ENCODE measurements at regions not wholly inside any gene's neighbourhood (a gene's known extent, or its start where the extent isn't known, plus 50 kb on each side); places are given as distances from the start of the nearest gene placed in this dataset.

- no peak for DNase-seq
- peak overlapping the region in 1 of 5 donors; percentile 39 for H3K27ac ChIP-seq
Measured at GRCh38 chr2:193518041-193518817, 1323.5 kb upstream of the TMEFF2 start.

GRCh38 chr2:193517615-193518014 is 1322.9 kb upstream of the TMEFF2 start:
- 28 to 44% (median 37%) methylated on average over 1 of the region's 1 CpG for WGBS, 5 donors
- no peaks in the 10 kb centered on the region for H3K36me3 ChIP-seq

More at GRCh38 chr2:193518041-193518817, 1323.5 kb upstream of the TMEFF2 start:
- no peaks in the 10 kb centered on the region for H3K9me3 ChIP-seq
- intact Hi-C loops (cut with DNase I; ENCODE audit: low total_unique reads) = no loop called here
- no peaks in the 10 kb centered on the region for H3K4me1 ChIP-seq
- no peaks in the 10 kb centered on the region for H3K36me3 ChIP-seq
- no peaks in the 10 kb centered on the region for H3K27me3 ChIP-seq
- 71 to 78% (median 72%) methylated on average over 6 of the region's 6 CpGs for WGBS, 5 donors
- TF ChIP-seq POLR2AphosphoS5 (IDR thresholded peaks at IDR 0.05) (no peak), CTCF (IDR thresholded peaks at IDR 0.05) (no peak), POLR2A (IDR thresholded peaks at IDR 0.05) (no peak), EP300 (IDR thresholded peaks at IDR 0.05) (no peak)
- H3K4me3 ChIP-seq = no peak overlapping the region

DNA sequence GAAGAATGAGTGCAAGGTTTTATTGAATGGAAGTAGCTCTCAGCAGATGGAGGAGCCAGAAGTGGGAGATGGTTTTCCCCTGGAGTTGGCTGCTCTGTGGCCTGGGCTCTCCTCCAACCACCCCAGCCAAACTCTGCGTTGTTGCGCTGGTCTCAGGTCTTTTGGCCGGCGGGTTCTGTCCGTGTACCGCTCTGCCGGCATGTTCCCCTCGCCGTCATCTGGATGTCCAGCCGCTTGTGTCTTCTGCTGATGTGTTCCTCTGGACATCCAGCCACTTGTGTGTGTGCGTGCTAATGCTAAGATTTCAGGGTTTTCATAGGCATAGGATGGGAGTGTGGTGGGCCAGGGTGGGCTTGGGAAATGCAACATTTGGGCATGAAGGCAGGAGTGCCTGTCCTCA is 1311.3 kb upstream of the TMEFF2 start:
- H3K4me1 ChIP-seq = no peaks in the 10 kb centered on the region
- DNase-seq = no peak
- intact Hi-C loops (cut with DNase I; ENCODE audit: low total_unique reads) = no loop called here
- H3K4me3 ChIP-seq = no peak overlapping the region
- TF ChIP-seq POLR2AphosphoS5 (IDR thresholded peaks at IDR 0.05) (no peak), EP300 (IDR thresholded peaks at IDR 0.05) (no peak), CTCF (IDR thresholded peaks at IDR 0.05) (no peak), POLR2A (IDR thresholded peaks at IDR 0.05) (no peak)
- H3K27me3 ChIP-seq = no peaks in the 10 kb centered on the region
- H3K9me3 ChIP-seq = peaks cover 0 to 6% (median 0%) of the 10 kb centered on the region in 4 donors
- 96 to 98% (median 96%) methylated on average over 11 of the region's 11 CpGs for WGBS, 5 donors
- no peak overlapping the region for H3K27ac ChIP-seq
- no peaks in the 10 kb centered on the region for H3K36me3 ChIP-seq

More at GRCh38 chr2:193517615-193518014, 1322.9 kb upstream of the TMEFF2 start:
- Histone ChIP-seq H3K9me3 (no peaks in the 10 kb centered on the region), H3K4me1 (no peaks in the 10 kb centered on the region), H3K27ac (peak overlapping the region in 1 of 5 donors; percentile 39), H3K27me3 (no peaks in the 10 kb centered on the region), H3K4me3 (no peak overlapping the region)
- TF ChIP-seq CTCF (IDR thresholded peaks at IDR 0.05) (no peak), EP300 (IDR thresholded peaks at IDR 0.05) (no peak), POLR2AphosphoS5 (IDR thresholded peaks at IDR 0.05) (no peak), POLR2A (IDR thresholded peaks at IDR 0.05) (no peak)
- no peak for DNase-seq
- intact Hi-C loops (cut with DNase I; ENCODE audit: low total_unique reads) = no loop called here

DNA sequence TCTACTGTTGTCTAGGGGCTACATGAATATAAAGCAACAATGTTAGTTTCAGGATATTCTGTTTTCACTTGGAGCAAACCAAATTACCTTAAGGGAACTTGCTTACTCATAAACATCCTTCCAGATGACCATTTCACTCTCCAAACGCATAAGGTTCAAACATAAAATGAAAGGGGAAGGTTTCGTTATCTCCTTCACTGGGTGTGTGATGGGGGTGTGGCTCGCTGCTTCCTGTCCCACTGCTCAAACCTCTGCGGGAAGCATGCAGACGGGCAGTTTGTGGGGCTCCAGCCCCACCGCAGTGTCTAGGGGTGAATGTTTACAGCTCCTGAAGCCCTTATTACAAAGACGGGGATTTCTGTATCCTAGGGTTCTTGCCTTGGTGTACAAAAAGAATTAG is 1310.9 kb upstream of the TMEFF2 start:
- intact Hi-C loops (cut with DNase I; ENCODE audit: low total_unique reads) = no loop called here
- Histone ChIP-seq H3K9me3 (peaks cover 0 to 6% (median 0%) of the 10 kb centered on the region in 4 donors), H3K4me1 (no peaks in the 10 kb centered on the region), H3K27ac (no peak overlapping the region), H3K36me3 (no peaks in the 10 kb centered on the region), H3K4me3 (no peak overlapping the region), H3K27me3 (no peaks in the 10 kb centered on the region)
- TF ChIP-seq EP300 (IDR thresholded peaks at IDR 0.05) (no peak), POLR2AphosphoS5 (IDR thresholded peaks at IDR 0.05) (no peak), POLR2A (IDR thresholded peaks at IDR 0.05) (no peak), CTCF (IDR thresholded peaks at IDR 0.05) (no peak)
- WGBS, 5 donors = 67 to 82% (median 77%) methylated on average over 7 of the region's 7 CpGs
- no peak for DNase-seq

All from stomach (tissue), 8 donors.